ENCODE measurements at regions not wholly inside any gene's neighbourhood (a gene's known extent, or its start where the extent isn't known, plus 50 kb on each side); places are given as distances from the start of the nearest gene placed in this dataset.

DNA sequence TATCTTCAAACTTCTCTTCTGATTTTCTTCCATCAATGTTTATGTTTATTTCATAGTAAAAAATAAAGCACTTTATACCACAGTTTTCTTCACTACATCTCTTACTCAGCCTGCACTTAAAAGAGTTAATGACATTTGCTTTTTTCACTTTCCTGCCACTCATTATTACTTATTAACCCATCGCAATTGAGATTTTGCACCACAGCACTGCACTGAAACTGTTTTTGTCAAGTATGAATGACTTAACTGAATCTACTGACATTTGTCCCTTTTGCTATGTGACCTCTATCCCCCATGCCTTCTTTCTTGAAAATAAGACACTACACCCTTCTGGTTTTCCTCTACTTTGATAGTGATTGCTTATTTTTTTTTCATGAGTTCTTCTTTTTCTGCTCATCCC lies 739.7 kb upstream of the DPPA4 start:
- DNase-seq (ENCODE audit: low read depth): no peak
- H3K4me3 ChIP-seq (ENCODE audit: low read depth, low read length): no peak overlapping the region
- TF ChIP-seq, protein P1, sequence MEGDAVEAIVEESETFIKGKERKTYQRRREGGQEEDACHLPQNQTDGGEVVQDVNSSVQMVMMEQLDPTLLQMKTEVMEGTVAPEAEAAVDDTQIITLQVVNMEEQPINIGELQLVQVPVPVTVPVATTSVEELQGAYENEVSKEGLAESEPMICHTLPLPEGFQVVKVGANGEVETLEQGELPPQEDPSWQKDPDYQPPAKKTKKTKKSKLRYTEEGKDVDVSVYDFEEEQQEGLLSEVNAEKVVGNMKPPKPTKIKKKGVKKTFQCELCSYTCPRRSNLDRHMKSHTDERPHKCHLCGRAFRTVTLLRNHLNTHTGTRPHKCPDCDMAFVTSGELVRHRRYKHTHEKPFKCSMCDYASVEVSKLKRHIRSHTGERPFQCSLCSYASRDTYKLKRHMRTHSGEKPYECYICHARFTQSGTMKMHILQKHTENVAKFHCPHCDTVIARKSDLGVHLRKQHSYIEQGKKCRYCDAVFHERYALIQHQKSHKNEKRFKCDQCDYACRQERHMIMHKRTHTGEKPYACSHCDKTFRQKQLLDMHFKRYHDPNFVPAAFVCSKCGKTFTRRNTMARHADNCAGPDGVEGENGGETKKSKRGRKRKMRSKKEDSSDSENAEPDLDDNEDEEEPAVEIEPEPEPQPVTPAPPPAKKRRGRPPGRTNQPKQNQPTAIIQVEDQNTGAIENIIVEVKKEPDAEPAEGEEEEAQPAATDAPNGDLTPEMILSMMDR (IDR thresholded peaks at IDR 0.05; ENCODE audit: insufficient read depth, low read depth, low read length, missing control alignments): no peak

DNA sequence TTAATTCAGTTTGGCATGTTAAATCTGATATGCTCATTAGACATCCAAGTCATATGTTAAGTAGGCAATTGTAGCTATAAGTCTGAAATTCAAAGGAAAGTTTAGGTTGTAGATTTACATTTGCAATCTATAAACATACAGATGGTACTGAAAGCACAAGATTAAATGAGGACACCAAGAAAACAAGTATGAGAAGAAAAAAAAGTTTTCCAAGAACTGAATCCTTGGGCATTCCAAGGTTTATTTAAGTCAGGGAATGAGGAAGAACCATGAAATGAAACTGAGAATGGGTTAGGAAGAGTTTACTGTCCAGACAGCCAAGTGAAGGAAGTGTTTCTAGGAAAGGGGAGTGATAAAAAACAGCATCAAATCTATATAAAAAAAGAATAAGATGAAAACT lies 756.1 kb upstream of the DPPA4 start:
- DNase-seq (ENCODE audit: low read depth): no peak
- no peak overlapping the region for H3K4me3 ChIP-seq (ENCODE audit: low read depth, low read length)
- TF ChIP-seq, protein P1 (IDR thresholded peaks at IDR 0.05; ENCODE audit: insufficient read depth, low read depth, low read length, missing control alignments): no peak

DNA sequence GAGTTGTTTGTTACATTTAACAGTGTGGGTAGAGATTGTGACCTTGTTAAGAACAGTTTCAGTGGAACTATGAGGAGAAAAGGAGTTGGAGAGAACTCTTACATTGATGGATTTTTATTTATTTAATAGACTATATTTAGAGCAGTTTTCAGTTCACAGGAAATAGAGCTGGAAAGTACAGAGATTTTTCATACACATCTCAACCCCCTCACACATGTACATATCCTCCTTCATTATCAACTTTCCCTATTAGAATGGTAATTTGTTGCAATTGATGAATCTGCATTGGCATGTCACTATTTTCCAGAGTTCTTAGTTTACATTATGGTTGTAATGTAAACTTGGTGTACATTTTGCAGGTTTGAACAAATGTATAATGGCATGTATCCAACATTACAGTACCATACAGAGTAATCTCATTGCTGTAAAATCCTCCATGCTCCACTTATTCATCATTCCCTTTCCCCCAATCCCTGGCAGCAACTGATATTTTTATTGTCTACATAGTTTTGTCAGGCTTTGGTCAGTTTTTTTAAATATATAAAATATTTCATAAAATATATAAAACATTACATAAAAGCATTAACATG lies 756.6 kb upstream of the DPPA4 start:
- no peak overlapping the region for H3K4me3 ChIP-seq (ENCODE audit: low read depth, low read length)
- TF ChIP-seq, protein P1 (IDR thresholded peaks at IDR 0.05; ENCODE audit: insufficient read depth, low read depth, low read length, missing control alignments): no peak
- no peak for DNase-seq (ENCODE audit: low read depth)

DNA sequence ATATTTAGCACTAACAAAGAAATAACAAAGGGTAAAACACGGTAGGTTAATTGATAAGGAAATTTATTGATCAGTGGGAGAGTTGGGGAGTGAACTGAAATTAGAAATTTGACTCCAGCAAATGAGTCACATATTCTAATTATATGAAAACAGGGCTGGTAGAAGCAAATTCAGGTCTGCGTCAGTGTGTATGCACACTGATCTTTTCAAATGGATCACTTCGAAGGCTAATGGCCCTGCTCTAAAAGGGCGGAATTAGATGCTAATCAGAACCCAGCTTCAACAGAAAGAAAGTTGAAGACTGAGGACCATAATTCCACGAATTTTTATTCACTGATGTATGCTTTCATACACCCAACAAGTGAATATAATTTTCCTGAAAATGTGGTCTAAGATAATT lies 762.4 kb upstream of the DPPA4 start:
- TF ChIP-seq, protein P1 (IDR thresholded peaks at IDR 0.05; ENCODE audit: insufficient read depth, low read depth, low read length, missing control alignments): no peak
- DNase-seq (ENCODE audit: low read depth): no peak
- H3K4me3 ChIP-seq (ENCODE audit: low read depth, low read length): no peak overlapping the region

DNA sequence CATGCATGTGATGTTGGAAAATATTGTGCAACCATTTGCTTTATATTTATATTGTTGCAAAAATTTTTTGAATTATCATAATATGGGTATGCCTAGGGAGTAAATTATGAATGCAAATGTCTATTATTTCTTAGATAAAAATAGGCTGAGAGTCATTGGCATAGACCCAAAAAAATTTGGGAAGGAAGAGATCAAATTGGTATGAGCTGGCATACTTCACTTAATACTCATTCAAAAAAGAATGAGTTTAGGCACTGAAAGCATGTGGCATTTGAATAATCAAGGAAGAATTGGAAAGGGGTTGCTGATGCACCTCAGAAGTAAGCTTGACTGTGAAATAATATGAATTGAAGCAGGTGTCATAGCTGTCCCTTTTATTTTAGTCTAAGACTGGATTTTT lies 764.0 kb upstream of the DPPA4 start:
- TF ChIP-seq, protein P1 (IDR thresholded peaks at IDR 0.05; ENCODE audit: insufficient read depth, low read depth, low read length, missing control alignments): no peak
- no peak for DNase-seq (ENCODE audit: low read depth)
- no peak overlapping the region for H3K4me3 ChIP-seq (ENCODE audit: low read depth, low read length)

DNA sequence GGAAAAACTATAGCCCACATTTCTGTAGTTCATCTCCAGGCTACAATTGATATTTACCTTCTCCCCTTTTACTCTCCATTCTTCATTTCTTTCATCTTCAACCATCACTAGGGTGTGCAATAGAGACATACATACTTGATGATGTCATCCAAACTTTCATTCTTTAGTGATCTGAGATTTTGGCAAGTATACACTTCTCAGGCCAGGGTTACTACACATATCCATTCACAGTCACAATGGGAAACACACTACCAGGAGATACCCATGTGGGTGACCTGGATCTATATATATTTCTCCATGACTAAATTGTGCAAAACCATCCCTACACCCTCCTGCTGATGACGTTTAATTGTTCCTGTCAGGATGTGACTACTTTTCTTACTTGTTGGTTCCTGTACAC lies 769.5 kb upstream of the DPPA4 start:
- TF ChIP-seq, protein P1 (IDR thresholded peaks at IDR 0.05; ENCODE audit: insufficient read depth, low read depth, low read length, missing control alignments): no peak
- H3K4me3 ChIP-seq (ENCODE audit: low read depth, low read length): no peak overlapping the region
- no peak for DNase-seq (ENCODE audit: low read depth)

DNA sequence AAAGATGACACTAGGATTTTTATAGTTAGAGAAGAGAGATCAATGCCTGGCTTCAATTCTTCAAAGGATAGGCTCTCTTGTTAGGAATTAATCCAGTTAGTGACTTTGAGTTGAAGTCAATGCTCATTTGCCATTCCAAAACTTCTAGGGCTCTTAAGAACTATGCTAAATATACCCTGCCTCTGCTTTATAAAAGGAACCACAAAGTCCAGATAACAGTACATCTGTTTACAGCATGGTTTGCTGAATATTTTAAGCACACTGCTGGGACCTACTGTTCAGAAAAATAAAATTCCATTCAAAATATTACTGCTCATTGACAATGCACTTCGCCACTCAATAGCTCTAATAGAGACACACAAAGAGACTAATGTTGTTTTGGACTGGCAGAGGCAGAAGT lies 786.6 kb upstream of the DPPA4 start:
- H3K4me3 ChIP-seq (ENCODE audit: low read depth, low read length): no peak overlapping the region
- no peak for DNase-seq (ENCODE audit: low read depth)
- TF ChIP-seq, protein P1 (IDR thresholded peaks at IDR 0.05; ENCODE audit: insufficient read depth, low read depth, low read length, missing control alignments): no peak
